K562 (cell line): ENCODE measurements at regions not wholly inside any gene's neighbourhood (a gene's known extent, or its start where the extent isn't known, plus 50 kb on each side); places are given as distances from the start of the nearest gene placed in this dataset.

Experiments
- ATAC-seq: fragments of 200-7000 bp; cut with Tn5 transposase; 3 replicates; pipeline ENCODE4 v1.9.1; 2020; ENCODE audit warnings: moderate library complexity
- BruUV-seq: library from RNA; stranded (reverse); fragments of 400-500 nt; replicated peaks from 2 replicates; lab custom pipeline; 2021; lab: Mats Ljungman, UMichigan
- CTCF ChIA-PET: fragments of 300-600 bp; formaldehyde crosslinking; extraction: SDS; loops from one replicate; lab custom pipeline; 2021; ENCODE audit warnings: low intra/inter-chr PET ratio; lab: Yijun Ruan, JAX
- POLR2A ChIA-PET: fragments of 300-600, 350-650 bp; sonication (Branson Sonifier 250); formaldehyde crosslinking; extraction: SDS; loops from one replicate; lab custom pipeline; 2021; ENCODE audit warnings: antibody characterized with exemption, inconsistent platforms; lab: Yijun Ruan, JAX
- DNase-seq, 4 experiments: peaks; one replicate each; pipeline versions ENCODE4 v3.0.0 to v3.0.0-alpha.2; 2011 to 2018; ENCODE audit warnings: low spot score in 3 of 4, mixed read lengths in 3 of 4; ENCODE audit errors: extremely low read depth in 1 of 4
- FAIRE-seq: peaks from 2 replicates; lab custom pipeline; 2011; peaks lifted over from hg19 to GRCh38; lab: Jason Lieb, UNC
- H2AFZ ChIP-seq: 2 replicates; pipeline ENCODE4 v1.6.0; 2011; ENCODE audit warnings: low read depth, low read length, control low read depth, inconsistent platforms
- H3K27ac ChIP-seq: fragments of 200-600 bp; 3 replicates; pipeline ENCODE4 v1.8.0; 2011; ENCODE audit warnings: low read depth, mild to moderate bottlenecking, control low read depth, inconsistent platforms, low read length, moderate library complexity, mixed read lengths; ENCODE audit errors: extremely low read depth
- H3K27me3 ChIP-seq, 2 experiments: fragments of 300-600 bp in 1 of 2; 2 replicates in 1 of 2; 3 replicates in 1 of 2; pipeline versions ENCODE4 v1.6.0 to v1.8.0; 2011; ENCODE audit warnings: inconsistent platforms in 2 of 2, low read length in 2 of 2, mild to moderate bottlenecking in 1 of 2, mixed read lengths in 1 of 2, moderate library complexity in 1 of 2; ENCODE audit not compliant: control insufficient read depth in 2 of 2, insufficient read depth in 2 of 2
- H3K36me3 ChIP-seq: fragments of 300-600 bp; 3 replicates; pipeline ENCODE4 v1.8.0; 2011; ENCODE audit warnings: mild to moderate bottlenecking, low read length, inconsistent platforms; ENCODE audit not compliant: control insufficient read depth, insufficient read depth
- H3K4me1 ChIP-seq, 2 experiments: fragments of 200-600 bp in 1 of 2; replicated peaks in 1 of 2; 2 replicates in 1 of 2; 3 replicates in 1 of 2; pipeline versions ENCODE4 v1.5.1 to v1.8.0; 2011; ENCODE audit warnings: inconsistent platforms in 2 of 2, low read length in 2 of 2, mild to moderate bottlenecking in 1 of 2, mixed read lengths in 1 of 2, moderate library complexity in 1 of 2; ENCODE audit not compliant: control insufficient read depth in 2 of 2, insufficient read depth in 2 of 2
- H3K4me2 ChIP-seq: 2 replicates; pipeline ENCODE4 v1.6.1; 2011; ENCODE audit warnings: low read length, control low read depth, inconsistent platforms, mixed read lengths; ENCODE audit not compliant: insufficient read depth
- H3K4me3 ChIP-seq: fragments of 200-600 bp; sonication (generic), shearing (Covaris generic); 2 replicates; pipeline ENCODE4 v1.5.1; 2016; ENCODE audit warnings: control low read depth, inconsistent platforms
- H3K79me2 ChIP-seq: fragments of 200-600 bp; 3 replicates; pipeline ENCODE4 v1.8.0; 2011; ENCODE audit warnings: low read length, inconsistent platforms; ENCODE audit not compliant: control insufficient read depth, insufficient read depth
- H3K9ac ChIP-seq, 2 experiments: 2 replicates each; pipeline versions ENCODE4 v1.6.0 to v1.6.1; 2011; ENCODE audit warnings: low read depth in 2 of 2, low read length in 2 of 2, control low read depth in 1 of 2, inconsistent platforms in 1 of 2, mild to moderate bottlenecking in 1 of 2, mixed read lengths in 1 of 2; ENCODE audit not compliant: insufficient read depth in 1 of 2
- H3K9me1 ChIP-seq: one replicate; pipeline ENCODE4 v1.6.0; 2011; ENCODE audit warnings: inconsistent platforms, mild to moderate bottlenecking, low read length, moderate library complexity; ENCODE audit not compliant: control insufficient read depth, insufficient read depth
- H3K9me3 ChIP-seq: replicated peaks from 2 replicates; pipeline ENCODE4 v1.5.1; 2011; ENCODE audit warnings: low read depth, low read length, inconsistent platforms; ENCODE audit not compliant: control insufficient read depth, insufficient read depth
- H4K20me1 ChIP-seq: replicated peaks from 2 replicates; pipeline ENCODE4 v1.6.1; 2011; ENCODE audit warnings: low read length, inconsistent platforms, mixed read lengths; ENCODE audit not compliant: control insufficient read depth, insufficient read depth
- CBFB ChIP-seq: sonication (generic); formaldehyde crosslinking; IDR thresholded peaks from 2 replicates; pipeline ENCODE4 v1.4.0; 2020; ENCODE audit warnings: mild to moderate bottlenecking, missing genetic modification reagents
- CCAR2 ChIP-seq: fragments of 200-400 bp; formaldehyde crosslinking; IDR thresholded peaks from 2 replicates; pipeline ENCODE4 v1.6.1; 2017; ENCODE audit warnings: mild to moderate bottlenecking, low read depth, low read length
- E2F4 ChIP-seq: sonication (generic); formaldehyde crosslinking; IDR thresholded peaks from 2 replicates; pipeline ENCODE4 v1.8.0; 2022; ENCODE audit warnings: mild to moderate bottlenecking, low read depth, missing genetic modification reagents
- ELF4 ChIP-seq: fragments of 450-650 bp; formaldehyde crosslinking; IDR thresholded peaks from 2 replicates; pipeline ENCODE4 v1.4.0; 2022; ENCODE audit warnings: missing genetic modification characterization
- ESRRB ChIP-seq: fragments of 250-450 bp; sonication (Bioruptor Pico); IDR thresholded peaks from 2 replicates; pipeline ENCODE4 v1.5.0; 2020; ENCODE audit warnings: mild to moderate bottlenecking, moderate library complexity, borderline replicate concordance
- HDAC3 ChIP-seq: fragments of 450-650 bp; IDR thresholded peaks from 2 replicates; pipeline ENCODE4 v1.6.1; 2018; ENCODE audit warnings: borderline replicate concordance, mild to moderate bottlenecking, moderate library complexity; ENCODE audit not compliant: partially characterized antibody
- KDM2B ChIP-seq: fragments of 250-450 bp; sonication (Bioruptor Pico); IDR thresholded peaks from 2 replicates; pipeline ENCODE4 v1.8.0; 2021; ENCODE audit warnings: mild to moderate bottlenecking, moderate library complexity
- MXI1 ChIP-seq: IDR thresholded peaks from 2 replicates; pipeline ENCODE4 v1.6.1; 2011; ENCODE audit warnings: low read depth, mild to moderate bottlenecking, improper control_type of control experiment, low read length
- NR1H2 ChIP-seq: sonication (generic); formaldehyde crosslinking; IDR thresholded peaks from 2 replicates; pipeline ENCODE4 v1.4.0; 2020; ENCODE audit warnings: mild to moderate bottlenecking, missing genetic modification reagents
- RBM25 ChIP-seq: fragments of 200-400 bp; formaldehyde crosslinking; IDR thresholded peaks from 2 replicates; pipeline ENCODE4 v1.6.1; 2018; ENCODE audit warnings: low read length, low read depth, moderate library complexity; ENCODE audit not compliant: severe bottlenecking
- THRB ChIP-seq: fragments of 450-650 bp; formaldehyde crosslinking; conservative IDR thresholded peaks from 2 replicates; pipeline ENCODE4 v1.4.0; 2022; ENCODE audit warnings: mild to moderate bottlenecking, missing genetic modification characterization
- ZNF395 ChIP-seq: fragments of 200-800 bp; sonication (Bioruptor generic); IDR thresholded peaks from 2 replicates; pipeline ENCODE4 v1.6.1; 2017; ENCODE audit warnings: missing genetic modification characterization, missing compliant biosample characterization
- ZNF655 ChIP-seq: fragments of 250-450 bp; sonication (Bioruptor Pico); IDR thresholded peaks from 2 replicates; pipeline ENCODE4 v1.5.0; 2021
- ZNF76 ChIP-seq: fragments of 250-450 bp; sonication (Bioruptor Pico); IDR thresholded peaks from 2 replicates; pipeline ENCODE4 v1.4.0; 2020; ENCODE audit warnings: mild to moderate bottlenecking, moderate library complexity, borderline replicate concordance
- WGBS: fragments of 100-300 bp; shearing (Covaris generic); methylation state at CpG from one replicate; pipeline ENCODE4 v1.1.6; 2016; ENCODE audit warnings: low coverage, mixed read lengths; ENCODE audit not compliant: insufficient coverage; ENCODE audit errors: missing lambda C conversion rate; 5-methylcytosine and 5-hydroxymethylcytosine counted together
- in situ Hi-C: fragments of 300-500 bp; cut with MboI; formaldehyde crosslinking; loops from 4 replicates; pipeline ENCODE4 v1.15.0; 2018; ENCODE audit warnings: inconsistent platforms, mixed read lengths
- intact Hi-C: fragments of 100-400 bp; cut with micrococcal nuclease; formaldehyde crosslinking; loops from 2 replicates; pipeline ENCODE4 v1.14.2; 2022

- POLR2A ChIA-PET = no interaction called here
- no peak for FAIRE-seq
- H3K27me3 ChIP-seq = no peaks in the 10 kb centered on the region
- in situ Hi-C loops = no loop called here
- TF ChIP-seq NR1H2 (CRISPR knock-in tag) (no peak), HDAC3 (no peak), MXI1 (no peak), THRB (CRISPR knock-in tag) (no peak), RBM25 (no peak), KDM2B (CRISPR knock-in tag) (no peak), ESRRB (CRISPR knock-in tag) (no peak), E2F4 (CRISPR knock-in tag) (no peak), CBFB (CRISPR knock-in tag) (no peak), ZNF76 (no peak), CCAR2 (no peak), ELF4 (CRISPR knock-in tag) (no peak), ZNF395 (CRISPR knock-in tag) (no peak), ZNF655 (no peak)
- TF ChIP-seq, all 486 proteins: peak for 0
- H4K20me1 ChIP-seq = no peaks in the 10 kb centered on the region
- H3K9ac ChIP-seq = no peak overlapping the region
- no peak overlapping the region for H3K27ac ChIP-seq
- CTCF ChIA-PET = no interaction called here
- H3K4me2 ChIP-seq = no peak overlapping the region
- no peak overlapping the region for H3K4me3 ChIP-seq
- H2AFZ ChIP-seq = no peak overlapping the region
- intact Hi-C loops = no loop called here
- H3K36me3 ChIP-seq = no peaks in the 10 kb centered on the region
- H3K79me2 ChIP-seq = no peaks in the 10 kb centered on the region
- no peaks in the 10 kb centered on the region for H3K4me1 ChIP-seq
- ATAC-seq (no peak), DNase-seq (no peak)
- H3K9me1 ChIP-seq = no peaks in the 10 kb centered on the region
- WGBS = 6% methylated on average over 2 of the region's 3 CpGs
- no TSS peak for BruUV-seq
- H3K9me3 ChIP-seq = no peaks in the 10 kb centered on the region
Measured at GRCh38 chr13:109593230-109593629, 193.2 kb downstream of the IRS2 start.
